H7 (cell line): ENCODE measurements at regions not wholly inside any gene's neighbourhood (a gene's known extent, or its start where the extent isn't known, plus 50 kb on each side); places are given as distances from the start of the nearest gene placed in this dataset.

Source experiments
- DNase-seq: peaks from one replicate; pipeline ENCODE4 v3.0.0; 2012
- H3K27me3 ChIP-seq: 2 replicates; pipeline ENCODE4 v1.6.0; 2011; ENCODE audit warnings: mild to moderate bottlenecking, low read length; ENCODE audit not compliant: control insufficient read depth, insufficient read depth
- H3K36me3 ChIP-seq: replicated peaks from 2 replicates; pipeline ENCODE4 v1.5.1; 2011; ENCODE audit warnings: low read length; ENCODE audit not compliant: control insufficient read depth, insufficient read depth
- H3K4me3 ChIP-seq: 2 replicates; pipeline ENCODE4 v1.5.1; 2011; ENCODE audit warnings: low read depth, mild to moderate bottlenecking, control low read depth, low read length, moderate library complexity; ENCODE audit not compliant: insufficient read depth

GRCh38 chr12:111194703-111195051 is 174.2 kb downstream of the PHETA1 start:
- Histone ChIP-seq H3K27me3 (no peaks in the 10 kb centered on the region), H3K36me3 (no peaks in the 10 kb centered on the region), H3K4me3 (no peak overlapping the region)
- peak; percentile 53 for DNase-seq

DNA sequence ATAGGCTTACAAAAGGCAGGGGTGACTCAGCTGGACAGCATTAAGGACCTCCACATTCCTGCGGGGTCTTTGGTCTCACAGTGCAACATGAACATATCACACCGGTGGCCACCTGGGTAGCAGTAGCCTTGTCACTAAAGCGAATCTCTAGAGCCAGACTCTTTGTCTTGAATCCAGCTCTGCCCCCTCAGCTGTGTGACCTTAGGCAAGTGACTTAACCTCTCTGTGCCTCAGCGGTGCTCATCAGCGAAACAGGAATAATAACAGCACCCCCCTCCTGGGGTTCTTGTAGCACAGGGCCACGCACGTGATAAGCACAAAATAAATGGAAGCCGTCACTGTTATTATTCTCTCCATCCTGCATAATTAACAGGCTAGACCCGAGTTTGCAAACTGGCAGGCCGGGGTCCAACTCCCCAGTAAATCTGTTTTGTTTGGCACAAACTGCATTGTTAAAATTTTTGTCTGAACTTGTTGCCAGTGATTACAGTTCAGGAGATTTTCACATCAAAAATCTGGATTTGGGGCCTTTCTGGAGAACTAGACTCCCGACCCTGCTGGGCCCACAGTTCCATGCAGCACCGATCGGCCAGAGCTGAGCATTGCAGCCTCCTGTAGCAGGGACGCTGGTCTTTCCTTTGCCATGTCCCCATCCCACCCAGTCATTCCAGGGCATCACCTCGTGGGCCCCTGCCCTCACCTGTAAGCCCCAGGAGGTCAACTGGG is 174.8 kb downstream of the PHETA1 start:
- H3K36me3 ChIP-seq, result no peaks in the 10 kb centered on the region
- no peak for DNase-seq
- H3K27me3 ChIP-seq, result no peaks in the 10 kb centered on the region
- H3K4me3 ChIP-seq, result no peak overlapping the region

DNA sequence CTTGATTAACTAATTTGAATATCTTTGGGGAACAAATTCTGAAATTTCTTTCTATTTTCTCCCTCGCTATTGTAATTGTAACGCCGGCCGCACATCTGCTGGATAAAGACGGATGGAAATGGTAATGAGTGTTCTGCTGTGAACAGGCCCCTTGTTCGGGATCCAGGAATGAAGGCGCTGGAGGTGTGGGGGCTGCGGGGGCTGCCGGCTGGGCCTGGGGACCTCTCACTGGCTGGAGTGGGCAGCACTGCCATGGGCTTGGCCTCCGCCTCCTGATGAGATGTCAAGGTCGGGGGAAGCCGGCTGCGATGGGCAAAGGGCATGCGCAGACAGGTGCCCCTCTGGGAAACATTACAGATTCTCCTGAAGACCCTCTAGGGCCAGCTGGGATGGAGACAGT is 175.4 kb downstream of the PHETA1 start:
- Histone ChIP-seq H3K27me3 (no peaks in the 10 kb centered on the region), H3K36me3 (no peaks in the 10 kb centered on the region), H3K4me3 (no peak overlapping the region)
- peak; percentile 76 for DNase-seq

DNA sequence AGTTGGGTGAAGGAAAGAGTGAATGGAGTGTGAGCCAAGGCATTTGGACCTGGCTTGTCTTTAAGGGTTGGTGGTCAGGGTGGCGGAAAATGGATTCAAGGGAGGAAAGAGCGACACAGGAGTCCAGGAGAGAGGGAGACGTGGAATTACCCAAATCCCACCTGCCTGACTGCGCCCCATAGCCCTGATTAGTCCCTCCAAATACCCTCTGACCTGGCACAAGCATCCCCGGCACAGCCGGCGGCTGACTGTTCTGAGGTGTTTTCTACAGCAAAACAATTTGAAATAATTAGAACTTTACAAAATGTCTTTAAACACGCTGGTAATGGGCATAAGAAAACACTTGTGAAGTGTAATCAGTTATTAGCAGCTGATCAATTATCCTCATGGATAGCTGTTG is 175.8 kb downstream of the PHETA1 start:
- Histone ChIP-seq H3K36me3 (no peaks in the 10 kb centered on the region), H3K27me3 (no peaks in the 10 kb centered on the region), H3K4me3 (no peak overlapping the region)
- DNase-seq, result peak; percentile 64

DNA sequence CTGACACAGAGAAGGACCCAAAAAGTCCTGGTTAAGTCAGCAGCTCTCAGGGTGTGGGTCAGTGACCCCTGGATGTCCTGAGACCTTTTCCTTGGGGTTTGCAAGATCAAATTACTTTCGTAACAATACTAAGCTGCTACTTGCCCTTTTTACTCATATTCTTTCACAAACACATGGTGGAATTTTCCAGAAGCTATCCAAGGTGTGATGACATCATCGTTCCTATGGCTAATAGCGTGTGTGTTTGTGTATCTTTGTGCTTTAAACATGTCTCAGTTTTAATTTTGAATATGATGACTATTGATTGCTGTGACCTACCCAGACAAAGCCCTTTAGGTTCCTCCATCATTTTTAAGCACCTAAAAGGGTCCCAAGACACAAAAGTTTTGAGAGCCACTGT is 176.2 kb downstream of the PHETA1 start:
- DNase-seq, result no peak
- H3K4me3 ChIP-seq, result no peak overlapping the region
- H3K36me3 ChIP-seq, result no peaks in the 10 kb centered on the region
- no peaks in the 10 kb centered on the region for H3K27me3 ChIP-seq

DNA sequence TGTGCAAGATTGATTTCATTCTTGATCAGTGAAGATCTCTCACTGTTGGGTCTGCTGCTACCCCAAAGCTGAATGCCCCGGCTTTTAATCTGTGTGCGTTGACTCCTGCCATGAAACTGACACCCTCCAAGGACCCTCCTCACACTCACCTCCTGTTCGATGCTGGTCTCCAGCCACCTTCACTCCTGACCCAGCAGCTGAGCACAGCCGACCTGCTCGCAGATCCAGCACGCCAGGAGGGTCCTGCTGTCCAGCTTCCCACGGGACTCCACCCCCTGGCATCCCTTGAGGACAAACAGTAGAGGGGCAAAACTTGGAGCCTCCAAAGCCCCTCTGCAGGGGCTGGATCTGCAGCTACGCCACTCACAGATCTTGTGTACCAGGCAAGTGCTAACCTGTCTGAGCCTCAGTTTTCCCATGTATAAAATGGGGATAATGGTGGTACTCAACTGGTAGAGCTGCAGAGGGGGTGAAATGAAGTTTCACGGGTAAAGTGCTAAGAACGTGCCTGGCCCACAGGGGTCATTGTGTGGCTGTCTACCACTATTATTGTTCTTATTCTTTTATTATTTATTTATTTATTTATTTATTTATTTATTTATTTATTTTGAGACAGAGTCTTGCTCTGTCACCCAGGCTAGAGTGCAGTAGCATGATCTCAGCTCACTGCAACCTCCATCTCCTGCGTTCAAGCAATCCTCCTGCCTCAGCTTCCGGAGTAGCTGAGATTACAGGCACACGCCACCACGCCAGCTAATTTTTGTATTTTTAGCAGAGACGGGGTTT is 178.0 kb downstream of the PHETA1 start:
- H3K36me3 ChIP-seq, result no peaks in the 10 kb centered on the region
- no peak overlapping the region for H3K4me3 ChIP-seq
- H3K27me3 ChIP-seq, result no peaks in the 10 kb centered on the region
- no peak for DNase-seq

DNA sequence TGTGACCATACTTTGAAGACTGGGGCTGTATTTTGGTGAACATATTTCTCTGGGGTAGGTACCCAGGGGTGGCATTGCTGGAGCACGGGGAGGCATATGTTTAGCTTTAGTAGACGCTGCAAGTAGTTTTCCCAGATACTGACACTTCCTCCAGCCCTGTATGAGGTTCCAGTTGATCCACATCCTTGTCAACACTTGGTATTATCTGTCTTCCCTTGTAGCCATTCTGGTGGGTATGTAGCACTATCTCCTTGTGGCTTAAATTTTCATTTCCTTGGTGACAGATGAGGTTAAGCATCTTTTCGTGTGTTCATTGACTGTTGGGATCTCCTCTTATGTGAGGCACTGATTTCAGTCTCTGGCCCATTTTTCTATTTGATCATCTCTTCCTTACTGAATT is 179.1 kb downstream of the PHETA1 start:
- H3K36me3 ChIP-seq, result no peaks in the 10 kb centered on the region
- H3K4me3 ChIP-seq, result no peak overlapping the region
- no peaks in the 10 kb centered on the region for H3K27me3 ChIP-seq
- DNase-seq, result no peak

DNA sequence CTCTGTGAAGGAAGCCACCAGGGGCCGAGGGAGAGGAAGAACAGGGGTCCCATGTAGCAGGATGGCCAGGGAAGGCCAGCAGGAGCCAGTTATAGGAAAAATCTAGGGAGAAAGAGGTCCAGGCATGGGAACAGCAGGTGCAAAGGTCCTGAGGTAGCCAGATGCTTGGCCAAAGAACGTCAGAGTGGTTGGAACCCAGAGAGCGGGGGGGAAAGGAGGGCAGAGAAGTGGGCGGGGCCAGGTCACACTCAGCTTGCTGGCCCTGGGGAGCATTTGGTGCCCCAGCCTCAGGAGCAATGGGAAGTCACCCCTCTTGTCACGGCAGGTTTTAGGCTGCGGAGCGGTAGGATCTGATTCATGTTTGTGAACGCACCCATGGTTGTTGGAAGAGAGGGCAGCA is 180.5 kb downstream of the PHETA1 start:
- H3K4me3 ChIP-seq, result no peak overlapping the region
- H3K36me3 ChIP-seq, result no peaks in the 10 kb centered on the region
- no peak for DNase-seq

GRCh38 chr12:111186347-111186746 is 182.5 kb downstream of the PHETA1 start:
- H3K4me3 ChIP-seq, result no peak overlapping the region
- no peaks in the 10 kb centered on the region for H3K36me3 ChIP-seq
- H3K27me3 ChIP-seq, result no peaks in the 10 kb centered on the region
- peak; percentile 53 for DNase-seq

More for the DNA sequence above, 180.5 kb downstream of the PHETA1 start:
- no peaks in the 10 kb centered on the region for H3K27me3 ChIP-seq

- Histone ChIP-seq H3K4me3 (no peak overlapping the region), H3K36me3 (no peaks in the 10 kb centered on the region)
- no peak for DNase-seq
These were observed 183.0 kb downstream of the PHETA1 start for GRCh38 chr12:111185889-111186227.

DNA sequence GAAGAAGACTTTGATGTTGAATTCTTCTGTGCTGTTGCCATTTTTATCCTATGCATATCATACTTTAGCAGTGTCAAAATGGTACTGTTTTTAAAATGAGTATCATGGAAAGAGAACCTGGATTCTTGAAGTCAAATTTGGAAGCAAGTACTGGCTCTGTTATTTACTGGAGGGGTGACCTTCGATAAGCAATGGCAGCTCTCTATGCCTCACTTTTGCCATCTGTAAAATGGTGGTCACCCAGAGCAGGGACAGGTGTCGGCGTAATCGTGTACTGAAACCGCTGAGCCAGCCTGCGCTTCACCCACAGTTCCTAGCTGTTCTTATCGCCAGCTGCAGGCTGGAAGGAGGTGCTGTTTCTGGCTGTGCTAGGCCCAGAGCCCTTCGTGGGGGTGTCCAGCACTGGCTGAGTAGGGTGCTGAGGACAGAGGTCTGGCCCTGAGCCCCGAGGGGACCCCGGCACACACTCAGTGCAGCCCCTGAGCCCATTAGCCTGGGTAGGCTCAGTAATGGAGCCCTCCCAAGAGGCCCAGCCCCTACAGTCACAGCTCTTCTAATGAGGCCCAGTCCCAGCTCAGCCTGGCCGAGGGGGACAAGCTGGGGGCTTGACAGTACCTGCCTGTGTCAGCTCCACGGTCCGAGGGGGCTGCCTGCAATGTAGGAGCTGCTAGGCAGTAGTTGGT is 183.5 kb downstream of the PHETA1 start:
- peak; percentile 52 for DNase-seq
- H3K4me3 ChIP-seq, result no peak overlapping the region
- no peaks in the 10 kb centered on the region for H3K36me3 ChIP-seq
- no peaks in the 10 kb centered on the region for H3K27me3 ChIP-seq

More at GRCh38 chr12:111185889-111186227, 183.0 kb downstream of the PHETA1 start:
- no peaks in the 10 kb centered on the region for H3K27me3 ChIP-seq

DNA sequence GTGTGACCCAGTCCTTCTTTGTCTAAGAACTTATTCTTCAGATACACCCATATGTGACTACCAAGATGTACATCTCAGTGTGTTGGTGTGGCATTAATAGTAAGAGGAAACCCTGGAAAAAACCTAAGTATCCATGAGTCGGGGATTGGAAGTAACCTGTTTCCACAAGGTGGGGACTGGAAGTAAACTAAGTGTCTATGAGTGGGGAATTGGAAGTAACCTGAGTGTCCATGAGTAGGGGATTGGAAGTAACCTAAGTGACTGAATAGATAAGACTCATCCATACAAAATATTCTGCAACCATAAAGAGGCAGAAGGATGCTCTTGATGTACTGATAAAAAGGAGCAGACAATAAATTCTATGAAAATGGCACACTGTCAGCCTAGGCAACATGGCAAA is 184.7 kb downstream of the PHETA1 start:
- Histone ChIP-seq H3K27me3 (no peaks in the 10 kb centered on the region), H3K4me3 (no peak overlapping the region), H3K36me3 (no peaks in the 10 kb centered on the region)
- no peak for DNase-seq

DNA sequence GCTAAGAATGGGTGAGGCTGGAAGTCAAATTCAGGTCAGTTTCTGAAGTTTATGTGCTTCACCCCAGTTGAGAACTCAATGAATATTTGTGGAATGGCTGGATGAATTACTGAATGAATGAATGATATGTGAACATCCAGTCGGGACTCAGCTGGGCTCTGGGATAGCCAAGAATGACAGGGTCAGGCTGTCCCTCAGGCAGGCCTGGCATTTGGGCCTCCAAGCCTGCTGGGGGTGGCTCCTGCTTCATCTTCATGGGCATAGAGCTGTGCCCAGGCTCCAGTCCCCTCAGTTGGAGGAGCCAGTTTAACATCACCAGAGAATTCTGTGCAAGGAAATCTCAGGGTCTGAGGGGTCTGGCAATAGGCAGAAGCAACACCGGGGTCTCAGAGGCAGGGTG is 185.8 kb downstream of the PHETA1 start:
- DNase-seq, result no peak
- Histone ChIP-seq H3K27me3 (no peaks in the 10 kb centered on the region), H3K36me3 (no peaks in the 10 kb centered on the region), H3K4me3 (no peak overlapping the region)

DNA sequence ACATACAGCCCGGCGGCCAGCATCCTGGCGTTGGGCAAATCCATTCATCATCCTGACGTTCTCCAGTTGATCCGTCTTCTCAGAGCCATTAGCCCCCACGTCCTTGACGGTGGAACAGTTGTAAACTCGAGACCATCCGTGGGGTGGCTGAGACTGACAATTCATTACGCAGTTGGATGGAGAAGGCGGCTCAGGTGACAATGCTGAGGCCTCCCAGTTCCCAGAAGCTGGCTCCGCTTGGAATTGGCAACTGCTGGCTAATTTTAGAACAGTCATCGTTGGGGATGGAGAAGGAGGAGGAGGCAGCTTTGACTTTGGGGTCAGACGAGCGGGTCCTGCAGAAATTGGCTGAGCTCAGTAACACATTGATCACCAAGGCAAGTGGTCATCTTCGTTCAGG is 186.5 kb downstream of the PHETA1 start:
- H3K36me3 ChIP-seq, result no peaks in the 10 kb centered on the region
- DNase-seq, result no peak
- H3K4me3 ChIP-seq, result no peak overlapping the region
- H3K27me3 ChIP-seq, result no peaks in the 10 kb centered on the region

- H3K4me3 ChIP-seq, result no peak overlapping the region
- no peak for DNase-seq
- H3K27me3 ChIP-seq, result no peaks in the 10 kb centered on the region
- no peaks in the 10 kb centered on the region for H3K36me3 ChIP-seq
These were observed 187.7 kb downstream of the PHETA1 start for GRCh38 chr12:111181143-111181726.
